ACHN (cell line): ENCODE measurements at regions not wholly inside any gene's neighbourhood (a gene's known extent, or its start where the extent isn't known, plus 50 kb on each side); places are given as distances from the start of the nearest gene placed in this dataset.
"Not testable (repeated sequence)": the region's sequence is repeated elsewhere in the genome, so short reads cannot be mapped to it uniquely, and the experiment has no call there.

ENCODE experiments used
- DNase-seq: peaks from one replicate; pipeline ENCODE4 v3.0.0-alpha.2; 2015
- in situ Hi-C: cut with HindIII; loops from 2 replicates; pipeline ENCODE4 v1.10.0; 2017; ENCODE audit warnings: low sequenced_read_pairs, low pct_ligation_motif_present, low pct_unique_long_range_greater_than_20kb

- in situ Hi-C loops: no loop called here
- no peak for DNase-seq
Observed at GRCh38 chr3:191715585-191715984, 254.6 kb downstream of the PYDC2 start.

- DNase-seq: no peak
- in situ Hi-C loops: no loop called here
Observed at GRCh38 chr3:191721390-191721861, 260.5 kb downstream of the PYDC2 start.

GRCh38 chr3:191721990-191722389 lies 261.0 kb downstream of the PYDC2 start:
- no peak for DNase-seq
- in situ Hi-C loops: no loop called here

GRCh38 chr3:191727338-191727737 lies 266.4 kb downstream of the PYDC2 start:
- DNase-seq: no peak
- in situ Hi-C loops: no loop called here

GRCh38 chr3:191728186-191728585 lies 267.2 kb downstream of the PYDC2 start:
- in situ Hi-C loops: no loop called here
- DNase-seq: no peak

- no peak for DNase-seq
- in situ Hi-C loops: no loop called here
Observed at GRCh38 chr3:191737742-191738141, 276.8 kb downstream of the PYDC2 start.

GRCh38 chr3:191740712-191741111 lies 279.7 kb downstream of the PYDC2 start:
- DNase-seq: no peak
- in situ Hi-C loops: no loop called here

- in situ Hi-C loops: not testable (repeated sequence)
- DNase-seq: peak; percentile 67
Observed at GRCh38 chr3:191741847-191742350, 280.9 kb downstream of the PYDC2 start.

GRCh38 chr3:191743283-191743682 lies 282.3 kb downstream of the PYDC2 start:
- no peak for DNase-seq
- in situ Hi-C loops: no loop called here

GRCh38 chr3:191750618-191751017 lies 289.7 kb downstream of the PYDC2 start:
- no peak for DNase-seq
- in situ Hi-C loops: no loop called here

- no peak for DNase-seq
- in situ Hi-C loops: no loop called here
Observed at GRCh38 chr3:191753196-191753595, 292.2 kb downstream of the PYDC2 start.

GRCh38 chr3:191761906-191762305 lies 300.9 kb downstream of the PYDC2 start:
- no peak for DNase-seq
- in situ Hi-C loops: no loop called here

GRCh38 chr3:191762323-191762960 lies 301.5 kb downstream of the PYDC2 start:
- peak; percentile 25 for DNase-seq
- in situ Hi-C loops: no loop called here

GRCh38 chr3:191768421-191768820 lies 307.5 kb downstream of the PYDC2 start:
- in situ Hi-C loops: no loop called here
- DNase-seq: no peak

- DNase-seq: no peak
- in situ Hi-C loops: no loop called here
Observed at GRCh38 chr3:191770541-191770940, 309.6 kb downstream of the PYDC2 start.

GRCh38 chr3:191774485-191774884 lies 313.5 kb downstream of the PYDC2 start:
- in situ Hi-C loops: no loop called here
- DNase-seq: peak; percentile 12

GRCh38 chr3:191775451-191776233 lies 314.7 kb downstream of the PYDC2 start:
- DNase-seq: no peak
- in situ Hi-C loops: no loop called here

- in situ Hi-C loops: no loop called here
Observed at GRCh38 chr3:191781044-191781443, 320.1 kb downstream of the PYDC2 start.

GRCh38 chr3:191783024-191783423 lies 322.1 kb downstream of the PYDC2 start:
- in situ Hi-C loops: no loop called here
- DNase-seq: no peak

More at GRCh38 chr3:191781044-191781443, 320.1 kb downstream of the PYDC2 start:
- no peak for DNase-seq

GRCh38 chr3:191790934-191791333 lies 330.0 kb downstream of the PYDC2 start:
- DNase-seq: no peak
- in situ Hi-C loops: no loop called here
